Erythroblast (primary cell): ENCODE measurements at regions not wholly inside any gene's neighbourhood (a gene's known extent, or its start where the extent isn't known, plus 50 kb on each side); places are given as distances from the start of the nearest gene placed in this dataset.

Experiments
- GATA1 ChIP-seq: IDR thresholded peaks from 2 replicates; pipeline ENCODE4 v1.6.1; 2011; ENCODE audit warnings: low read depth, mild to moderate bottlenecking, control low read depth, low read length, moderate library complexity
- POLR2A ChIP-seq: IDR thresholded peaks from 2 replicates; pipeline ENCODE4 v1.6.1; 2011; ENCODE audit warnings: mild to moderate bottlenecking, low read length

DNA sequence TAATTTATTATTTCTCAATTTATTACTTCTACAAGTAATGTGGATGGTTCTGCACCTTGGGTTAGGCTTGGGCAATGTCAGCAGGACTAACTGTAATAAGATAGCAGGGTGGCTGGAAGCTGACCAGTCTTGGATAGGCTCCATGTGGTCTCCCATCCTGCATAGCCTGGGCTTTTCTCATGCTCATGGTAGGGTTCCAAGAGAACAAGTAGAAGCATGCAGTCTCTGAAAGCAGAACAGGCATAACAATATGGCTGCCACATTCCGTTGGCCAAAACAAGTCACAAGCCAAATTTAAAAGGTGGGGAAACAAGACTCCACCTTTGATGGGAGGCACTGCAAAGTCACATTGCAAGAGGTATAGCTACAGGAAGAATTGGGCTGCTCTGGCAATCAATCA is 98.6 kb upstream of the MDFIC start:
- TF ChIP-seq POLR2A (no peak), GATA1 (no peak)
